ENCODE measurements at regions not wholly inside any gene's neighbourhood (a gene's known extent, or its start where the extent isn't known, plus 50 kb on each side); places are given as distances from the start of the nearest gene placed in this dataset.

DNA sequence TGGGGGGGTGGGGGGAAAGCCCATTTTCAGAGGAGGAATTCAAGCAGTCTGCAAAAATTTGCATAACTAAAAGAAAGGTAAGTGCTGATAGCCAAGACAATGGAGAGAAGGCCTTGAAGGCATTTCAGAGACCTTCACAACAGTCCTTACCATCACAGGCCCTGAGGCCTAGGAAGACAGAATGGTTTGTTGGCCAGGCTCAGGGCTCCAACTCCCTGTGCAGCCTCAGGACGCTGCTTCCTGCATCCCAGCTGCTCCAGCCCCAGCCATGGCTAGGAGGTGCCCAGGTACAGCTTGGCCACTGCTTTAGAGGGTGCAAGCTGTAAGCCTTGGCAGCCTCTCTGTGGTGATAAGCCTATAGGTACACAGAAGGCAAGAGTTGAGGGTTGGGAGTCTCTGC, 571.6 kb downstream of the MATN1 start:
- no peaks in the 10 kb centered on the region for H3K9me2 ChIP-seq (ENCODE audit: insufficient read depth, low read length)
- no peak overlapping the region for H3K9ac ChIP-seq (ENCODE audit: low read length)
- H3K27me3 ChIP-seq (ENCODE audit: insufficient read depth, low read depth, low read length), result no peaks in the 10 kb centered on the region
- no peaks in the 10 kb centered on the region for H3F3A ChIP-seq (ENCODE audit: insufficient read depth, low read length, poor library complexity, severe bottlenecking)
- no peak overlapping the region for H3K4me2 ChIP-seq (ENCODE audit: low read length)
- H3K4me3 ChIP-seq (ENCODE audit: low read length), result no peak overlapping the region
- no peaks in the 10 kb centered on the region for H3K79me2 ChIP-seq (replicated peaks; ENCODE audit: insufficient read depth, low read length)
- no peaks in the 10 kb centered on the region for H4K20me1 ChIP-seq (ENCODE audit: insufficient read depth)
- H3K27ac ChIP-seq (ENCODE audit: low read length), result no peak overlapping the region
- no peak overlapping the region for H2AFZ ChIP-seq (ENCODE audit: low read depth, low read length)
- no peaks in the 10 kb centered on the region for H3K36me3 ChIP-seq (ENCODE audit: insufficient read depth, low read length)
- peaks cover 7% of the 10 kb centered on the region for H3K9me3 ChIP-seq (ENCODE audit: low read length)
- TF ChIP-seq, protein P1, sequence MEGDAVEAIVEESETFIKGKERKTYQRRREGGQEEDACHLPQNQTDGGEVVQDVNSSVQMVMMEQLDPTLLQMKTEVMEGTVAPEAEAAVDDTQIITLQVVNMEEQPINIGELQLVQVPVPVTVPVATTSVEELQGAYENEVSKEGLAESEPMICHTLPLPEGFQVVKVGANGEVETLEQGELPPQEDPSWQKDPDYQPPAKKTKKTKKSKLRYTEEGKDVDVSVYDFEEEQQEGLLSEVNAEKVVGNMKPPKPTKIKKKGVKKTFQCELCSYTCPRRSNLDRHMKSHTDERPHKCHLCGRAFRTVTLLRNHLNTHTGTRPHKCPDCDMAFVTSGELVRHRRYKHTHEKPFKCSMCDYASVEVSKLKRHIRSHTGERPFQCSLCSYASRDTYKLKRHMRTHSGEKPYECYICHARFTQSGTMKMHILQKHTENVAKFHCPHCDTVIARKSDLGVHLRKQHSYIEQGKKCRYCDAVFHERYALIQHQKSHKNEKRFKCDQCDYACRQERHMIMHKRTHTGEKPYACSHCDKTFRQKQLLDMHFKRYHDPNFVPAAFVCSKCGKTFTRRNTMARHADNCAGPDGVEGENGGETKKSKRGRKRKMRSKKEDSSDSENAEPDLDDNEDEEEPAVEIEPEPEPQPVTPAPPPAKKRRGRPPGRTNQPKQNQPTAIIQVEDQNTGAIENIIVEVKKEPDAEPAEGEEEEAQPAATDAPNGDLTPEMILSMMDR (IDR thresholded peaks at IDR 0.05; ENCODE audit: poor library complexity, severe bottlenecking), result no peak
- TF ChIP-seq EP300 (conservative IDR thresholded peaks at IDR 0.05; ENCODE audit: poor library complexity, severe bottlenecking) (no peak), RAD21 (conservative IDR thresholded peaks at IDR 0.05) (no peak), POLR2AphosphoS5 (IDR thresholded peaks at IDR 0.05) (no peak), MXI1 (conservative IDR thresholded peaks at IDR 0.05; ENCODE audit: poor library complexity, severe bottlenecking) (no peak), EZH2 (IDR thresholded peaks at IDR 0.05; ENCODE audit: borderline replicate concordance, insufficient read depth, low read length, poor library complexity, severe bottlenecking) (no peak), TAF1 (IDR thresholded peaks at IDR 0.05; ENCODE audit: low read depth) (no peak), SMC3 (conservative IDR thresholded peaks at IDR 0.05; ENCODE audit: poor library complexity) (no peak)
- TF ChIP-seq, protein P2, sequence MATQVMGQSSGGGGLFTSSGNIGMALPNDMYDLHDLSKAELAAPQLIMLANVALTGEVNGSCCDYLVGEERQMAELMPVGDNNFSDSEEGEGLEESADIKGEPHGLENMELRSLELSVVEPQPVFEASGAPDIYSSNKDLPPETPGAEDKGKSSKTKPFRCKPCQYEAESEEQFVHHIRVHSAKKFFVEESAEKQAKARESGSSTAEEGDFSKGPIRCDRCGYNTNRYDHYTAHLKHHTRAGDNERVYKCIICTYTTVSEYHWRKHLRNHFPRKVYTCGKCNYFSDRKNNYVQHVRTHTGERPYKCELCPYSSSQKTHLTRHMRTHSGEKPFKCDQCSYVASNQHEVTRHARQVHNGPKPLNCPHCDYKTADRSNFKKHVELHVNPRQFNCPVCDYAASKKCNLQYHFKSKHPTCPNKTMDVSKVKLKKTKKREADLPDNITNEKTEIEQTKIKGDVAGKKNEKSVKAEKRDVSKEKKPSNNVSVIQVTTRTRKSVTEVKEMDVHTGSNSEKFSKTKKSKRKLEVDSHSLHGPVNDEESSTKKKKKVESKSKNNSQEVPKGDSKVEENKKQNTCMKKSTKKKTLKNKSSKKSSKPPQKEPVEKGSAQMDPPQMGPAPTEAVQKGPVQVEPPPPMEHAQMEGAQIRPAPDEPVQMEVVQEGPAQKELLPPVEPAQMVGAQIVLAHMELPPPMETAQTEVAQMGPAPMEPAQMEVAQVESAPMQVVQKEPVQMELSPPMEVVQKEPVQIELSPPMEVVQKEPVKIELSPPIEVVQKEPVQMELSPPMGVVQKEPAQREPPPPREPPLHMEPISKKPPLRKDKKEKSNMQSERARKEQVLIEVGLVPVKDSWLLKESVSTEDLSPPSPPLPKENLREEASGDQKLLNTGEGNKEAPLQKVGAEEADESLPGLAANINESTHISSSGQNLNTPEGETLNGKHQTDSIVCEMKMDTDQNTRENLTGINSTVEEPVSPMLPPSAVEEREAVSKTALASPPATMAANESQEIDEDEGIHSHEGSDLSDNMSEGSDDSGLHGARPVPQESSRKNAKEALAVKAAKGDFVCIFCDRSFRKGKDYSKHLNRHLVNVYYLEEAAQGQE (IDR thresholded peaks at IDR 0.05; ENCODE audit: borderline replicate concordance), result no peak

DNA sequence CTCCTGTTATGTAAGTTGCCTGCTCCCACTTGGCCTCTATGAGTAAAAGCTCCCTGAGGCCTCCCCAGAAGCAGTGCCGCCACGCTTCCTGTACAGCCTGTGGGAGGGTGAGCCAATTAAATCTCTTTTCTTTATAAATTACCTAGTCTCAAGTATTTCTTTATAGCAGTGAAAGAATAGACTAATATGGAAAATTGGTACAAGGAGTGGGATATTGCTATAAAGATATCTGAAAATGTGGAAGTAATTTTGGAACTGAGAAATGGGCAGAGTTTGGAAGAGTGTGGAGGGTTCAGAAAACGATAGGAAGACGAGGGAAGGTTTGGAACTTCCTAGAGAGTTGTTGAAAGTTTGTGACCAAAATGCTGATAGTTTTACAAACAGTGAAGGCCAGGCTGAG, 572.3 kb downstream of the MATN1 start:
- peaks cover 7% of the 10 kb centered on the region for H3K9me3 ChIP-seq (ENCODE audit: low read length)
- no peak overlapping the region for H3K4me2 ChIP-seq (ENCODE audit: low read length)
- H3F3A ChIP-seq (ENCODE audit: insufficient read depth, low read length, poor library complexity, severe bottlenecking), result no peaks in the 10 kb centered on the region

More for the DNA sequence above, 572.3 kb downstream of the MATN1 start:
- H3K4me3 ChIP-seq (ENCODE audit: low read length), result no peak overlapping the region
- no peaks in the 10 kb centered on the region for H3K36me3 ChIP-seq (ENCODE audit: insufficient read depth, low read length)
- H3K9me2 ChIP-seq (ENCODE audit: insufficient read depth, low read length), result no peaks in the 10 kb centered on the region
- H3K9ac ChIP-seq (ENCODE audit: low read length), result no peak overlapping the region
- no peaks in the 10 kb centered on the region for H3K27me3 ChIP-seq (ENCODE audit: insufficient read depth, low read depth, low read length)
- TF ChIP-seq, protein P1 (IDR thresholded peaks at IDR 0.05; ENCODE audit: poor library complexity, severe bottlenecking), result no peak
- TF ChIP-seq POLR2AphosphoS5 (IDR thresholded peaks at IDR 0.05) (no peak), MXI1 (conservative IDR thresholded peaks at IDR 0.05; ENCODE audit: poor library complexity, severe bottlenecking) (no peak), EP300 (conservative IDR thresholded peaks at IDR 0.05; ENCODE audit: poor library complexity, severe bottlenecking) (no peak), EZH2 (IDR thresholded peaks at IDR 0.05; ENCODE audit: borderline replicate concordance, insufficient read depth, low read length, poor library complexity, severe bottlenecking) (no peak), TAF1 (IDR thresholded peaks at IDR 0.05; ENCODE audit: low read depth) (no peak), SMC3 (conservative IDR thresholded peaks at IDR 0.05; ENCODE audit: poor library complexity) (no peak), RAD21 (conservative IDR thresholded peaks at IDR 0.05) (no peak)
- TF ChIP-seq, protein P2 (IDR thresholded peaks at IDR 0.05; ENCODE audit: borderline replicate concordance), result no peak
- no peaks in the 10 kb centered on the region for H4K20me1 ChIP-seq (ENCODE audit: insufficient read depth)
- H3K27ac ChIP-seq (ENCODE audit: low read length), result no peak overlapping the region
- H2AFZ ChIP-seq (ENCODE audit: low read depth, low read length), result no peak overlapping the region
- H3K79me2 ChIP-seq (replicated peaks; ENCODE audit: insufficient read depth, low read length), result no peaks in the 10 kb centered on the region

Data from neural cell (in vitro differentiated cells).